Fibroblast of the aortic adventitia (primary cell): ENCODE measurements at regions not wholly inside any gene's neighbourhood (a gene's known extent, or its start where the extent isn't known, plus 50 kb on each side); places are given as distances from the start of the nearest gene placed in this dataset.

Source experiments
- DNase-seq: peaks from one replicate; pipeline ENCODE4 v3.0.0-alpha.2; 2010; ENCODE audit warnings: low read depth
- H3K4me3 ChIP-seq: 2 replicates; pipeline ENCODE4 v1.5.1; 2011; ENCODE audit warnings: low read depth, mild to moderate bottlenecking, control low read depth, low read length, moderate library complexity
- CTCF ChIP-seq: IDR thresholded peaks from 2 replicates; pipeline ENCODE4 v1.5.1; 2011; ENCODE audit warnings: mild to moderate bottlenecking, low read length, control low read depth, inconsistent platforms; ENCODE audit not compliant: insufficient read depth

- H3K4me3 ChIP-seq: no peak overlapping the region
- DNase-seq: no peak
- no peak for TF ChIP-seq CTCF
Observed at GRCh38 chr3:82079335-82079890, 318.0 kb upstream of the GBE1 start.

DNA sequence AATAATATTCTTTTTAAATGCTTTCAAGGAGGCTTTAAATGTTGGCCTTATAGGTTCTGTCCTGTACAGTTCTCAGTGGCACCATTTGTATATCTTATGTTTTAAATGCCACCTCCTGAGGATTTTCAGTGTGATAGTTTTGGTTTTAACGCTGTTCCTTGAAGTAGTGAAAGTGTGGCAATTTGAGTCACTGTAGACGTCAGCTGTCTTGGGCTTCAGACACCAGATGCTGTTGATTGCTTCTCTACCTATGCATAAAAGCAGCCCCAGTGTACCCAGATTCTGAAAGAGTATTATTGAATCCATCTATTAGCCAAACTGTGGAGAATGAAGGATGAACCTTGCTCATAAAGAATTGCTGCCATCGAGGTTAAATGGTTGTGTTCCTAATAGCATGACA, 316.8 kb upstream of the GBE1 start:
- no peak for DNase-seq
- H3K4me3 ChIP-seq: no peak overlapping the region
- TF ChIP-seq CTCF: no peak

DNA sequence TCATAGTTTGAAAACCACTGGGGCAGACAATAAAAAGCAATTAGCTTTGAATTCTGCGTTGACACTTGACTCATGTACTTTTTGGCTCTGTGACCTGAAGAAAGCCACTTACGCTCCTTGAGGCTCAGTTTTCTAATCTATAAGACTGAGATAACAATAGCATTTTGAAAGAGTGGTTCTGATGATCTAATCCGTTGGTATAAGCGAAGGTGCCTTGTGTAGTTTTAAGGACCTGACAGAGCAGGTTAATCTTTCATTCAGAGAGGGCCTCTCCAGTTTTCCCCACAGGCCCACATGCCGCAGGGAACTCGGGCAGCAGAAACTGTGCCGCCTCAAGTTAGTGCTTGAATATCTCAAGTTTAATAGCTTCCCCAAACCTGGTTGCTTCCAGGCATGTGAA, 306.0 kb upstream of the GBE1 start:
- H3K4me3 ChIP-seq: no peak overlapping the region
- TF ChIP-seq CTCF: no peak
- no peak for DNase-seq

DNA sequence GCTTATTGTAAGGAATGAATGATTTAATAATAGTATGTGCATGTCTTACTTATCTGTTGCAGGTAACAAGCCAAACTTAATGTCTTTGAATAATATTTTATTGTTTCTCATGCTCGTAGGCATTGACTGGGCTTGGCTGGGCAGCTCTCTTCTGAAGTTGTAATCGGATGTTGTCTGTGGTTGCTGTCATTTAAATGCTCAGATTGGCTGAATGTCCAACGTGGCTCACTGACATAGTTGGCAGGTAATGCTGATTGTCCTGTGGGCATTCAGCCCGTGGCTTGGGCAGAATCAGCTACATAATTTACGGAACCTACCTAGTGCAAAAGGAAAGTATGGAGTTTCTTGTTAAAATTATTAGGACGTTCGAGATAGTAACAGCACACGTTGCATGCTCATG, 297.4 kb upstream of the GBE1 start:
- TF ChIP-seq CTCF: no peak

GRCh38 chr3:82055792-82056191, 294.3 kb upstream of the GBE1 start:
- no peak for TF ChIP-seq CTCF
- peak; percentile 3 for DNase-seq
- H3K4me3 ChIP-seq: no peak overlapping the region

More for the DNA sequence above, 297.4 kb upstream of the GBE1 start:
- H3K4me3 ChIP-seq: no peak overlapping the region
- DNase-seq: no peak

- DNase-seq: no peak
- no peak for TF ChIP-seq CTCF
- H3K4me3 ChIP-seq: no peak overlapping the region
Observed at GRCh38 chr3:82054849-82055248, 293.4 kb upstream of the GBE1 start.

- no peak overlapping the region for H3K4me3 ChIP-seq
- no peak for TF ChIP-seq CTCF
- no peak for DNase-seq
Observed at GRCh38 chr3:82053236-82053635, 291.8 kb upstream of the GBE1 start.
